ENCODE measurements at regions not wholly inside any gene's neighbourhood (a gene's known extent, or its start where the extent isn't known, plus 50 kb on each side); places are given as distances from the start of the nearest gene placed in this dataset.

DNA sequence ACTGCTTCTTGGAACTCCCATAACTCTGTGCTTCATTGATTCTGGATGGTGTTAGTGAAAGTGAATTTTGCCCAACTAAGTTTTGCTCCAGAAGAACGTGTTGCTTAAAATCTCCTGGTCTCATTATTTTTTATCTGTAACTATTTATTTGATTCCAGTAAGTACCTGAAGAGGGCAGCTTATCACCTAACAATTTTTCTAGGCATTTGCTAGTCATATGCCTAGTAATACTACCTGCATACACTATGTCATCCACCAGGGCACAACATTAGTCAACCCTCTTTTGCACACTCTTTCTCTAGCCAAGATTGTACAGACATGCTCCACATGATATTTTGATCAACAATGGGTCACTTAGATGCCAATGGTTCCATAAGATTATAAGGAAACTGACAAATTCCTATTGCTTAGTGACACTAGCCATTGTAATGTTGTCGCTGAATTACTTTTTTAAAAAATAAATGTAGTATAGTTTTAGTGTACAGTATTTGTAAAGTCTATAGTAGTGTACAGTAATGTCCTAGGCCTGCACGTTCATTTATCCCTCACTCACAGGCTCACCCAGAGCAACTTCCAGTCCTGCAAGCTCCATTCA lies 499.9 kb upstream of the AADAT start:
- no peak for TF ChIP-seq SPI1 (IDR thresholded peaks at IDR 0.05; ENCODE audit: low read depth, low read length)
- no peak for TF ChIP-seq POLR2AphosphoS5 (IDR thresholded peaks at IDR 0.05; ENCODE audit: low read depth, low read length)
- no peak for TF ChIP-seq POLR2A (IDR thresholded peaks at IDR 0.05; ENCODE audit: low read depth, low read length)
- TF ChIP-seq PAX5 (IDR thresholded peaks at IDR 0.05; ENCODE audit: insufficient read depth, low read length, severe bottlenecking), result no peak
- no peak for TF ChIP-seq TAF1 (IDR thresholded peaks at IDR 0.05; ENCODE audit: low read depth, low read length)

Measured in GM12891 (cell line).